ENCODE measurements at regions not wholly inside any gene's neighbourhood (a gene's known extent, or its start where the extent isn't known, plus 50 kb on each side); places are given as distances from the start of the nearest gene placed in this dataset.

GRCh38 chr4:162457071-162457865 lies 293.5 kb upstream of the FSTL5 start:
- no peak for DNase-seq

DNA sequence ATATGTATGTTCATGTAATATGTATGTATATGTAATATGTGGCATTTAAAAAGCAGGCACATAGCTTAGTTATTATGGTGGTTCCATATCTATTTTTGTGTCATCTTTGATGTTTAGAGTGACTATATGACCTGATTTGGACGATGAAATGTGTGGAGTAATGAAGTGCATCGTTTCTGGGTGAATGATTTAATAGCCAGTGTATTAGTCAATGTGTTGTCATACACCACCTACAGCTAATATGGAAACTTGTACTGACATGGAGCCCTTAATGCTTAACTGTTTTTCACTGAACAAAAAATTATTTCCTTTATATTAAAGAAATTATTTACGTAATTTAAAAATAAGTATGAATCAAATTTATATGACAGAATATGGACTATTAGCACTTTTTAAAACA lies 292.3 kb upstream of the FSTL5 start:
- DNase-seq = no peak

- no peak for DNase-seq
These were observed 286.8 kb upstream of the FSTL5 start for GRCh38 chr4:162450531-162451035.

GRCh38 chr4:162443510-162443909 lies 279.7 kb upstream of the FSTL5 start:
- DNase-seq = no peak

DNA sequence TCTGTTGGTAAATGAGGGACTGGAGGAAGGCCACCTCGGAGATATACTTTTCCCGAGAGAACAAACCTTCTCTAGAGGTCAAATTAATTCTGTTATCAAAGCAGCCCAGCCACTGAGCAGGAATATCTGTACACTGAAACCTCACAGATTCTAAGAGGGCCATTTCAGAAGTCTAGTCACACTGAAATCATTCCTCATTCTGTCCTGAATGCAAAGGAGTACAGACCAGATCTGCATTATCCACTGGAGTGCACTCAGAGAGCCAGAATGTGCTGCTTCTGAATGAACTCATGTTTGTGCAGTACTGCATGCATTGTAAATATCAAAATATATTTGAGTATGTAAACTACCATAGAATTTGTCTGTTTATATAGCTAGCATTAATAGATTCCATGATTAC lies 278.3 kb upstream of the FSTL5 start:
- DNase-seq = no peak

- DNase-seq = no peak
These were observed 258.5 kb upstream of the FSTL5 start for GRCh38 chr4:162422312-162422711.

GRCh38 chr4:162410854-162411253 lies 247.1 kb upstream of the FSTL5 start:
- DNase-seq = no peak

GRCh38 chr4:162409048-162409447 lies 245.2 kb upstream of the FSTL5 start:
- no peak for DNase-seq

DNA sequence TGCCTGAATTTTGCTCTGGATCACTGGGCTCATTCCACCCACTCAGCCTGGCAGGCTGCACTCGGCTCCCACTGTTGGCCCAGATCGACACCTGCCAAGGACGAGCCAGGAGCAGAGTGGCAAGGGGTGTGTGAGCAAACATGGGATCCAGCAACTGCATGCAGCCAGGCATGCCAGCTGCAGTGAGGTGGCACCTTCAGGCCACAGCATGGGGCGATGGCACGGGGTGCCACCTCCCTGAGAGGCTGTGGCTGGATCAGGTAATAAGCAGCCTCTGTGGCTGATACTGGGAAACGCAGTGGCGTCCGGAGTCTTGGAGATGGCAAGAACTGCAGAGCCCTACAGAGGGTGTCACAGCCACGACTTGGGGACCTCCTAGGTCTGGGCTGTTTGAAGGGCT lies 244.5 kb upstream of the FSTL5 start:
- DNase-seq = no peak

DNA sequence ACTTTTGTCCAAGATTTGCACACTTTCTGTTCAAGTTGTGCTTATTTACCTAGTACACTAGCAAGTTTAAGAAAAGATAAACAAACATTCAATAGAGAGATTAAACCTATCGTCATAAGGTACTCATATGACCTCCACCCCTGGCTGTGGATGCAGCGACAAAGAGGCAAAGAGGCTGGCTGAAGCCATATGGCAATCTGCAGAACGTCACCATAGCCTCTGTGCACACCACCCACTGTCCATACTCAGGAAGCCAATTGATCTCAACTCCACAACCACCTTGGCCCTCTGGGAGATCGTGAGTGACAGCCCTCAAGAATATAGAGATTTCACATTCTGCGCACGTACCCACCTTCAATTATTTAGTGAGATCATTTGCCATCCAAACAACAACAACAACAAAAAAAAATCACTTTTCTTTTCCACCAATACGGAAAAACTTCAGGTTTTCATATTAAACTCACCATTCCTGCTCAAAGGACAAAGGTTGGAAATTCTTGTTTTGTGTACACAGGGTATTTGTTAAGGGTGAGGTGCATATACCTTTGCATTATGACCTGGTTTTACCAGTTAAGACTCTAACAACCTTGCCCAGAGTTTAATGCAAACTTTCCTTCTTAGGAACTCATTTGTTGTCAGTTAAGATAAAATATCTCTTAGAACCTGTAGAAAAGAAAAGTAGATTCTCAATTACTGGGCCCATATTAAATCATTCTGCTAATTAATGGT lies 243.0 kb upstream of the FSTL5 start:
- no peak for DNase-seq

- no peak for DNase-seq
These were observed 240.1 kb upstream of the FSTL5 start for GRCh38 chr4:162403932-162404331.

GRCh38 chr4:162403419-162403818 lies 239.6 kb upstream of the FSTL5 start:
- DNase-seq = no peak

- DNase-seq = no peak
These were observed 237.2 kb upstream of the FSTL5 start for GRCh38 chr4:162401021-162401420.

DNA sequence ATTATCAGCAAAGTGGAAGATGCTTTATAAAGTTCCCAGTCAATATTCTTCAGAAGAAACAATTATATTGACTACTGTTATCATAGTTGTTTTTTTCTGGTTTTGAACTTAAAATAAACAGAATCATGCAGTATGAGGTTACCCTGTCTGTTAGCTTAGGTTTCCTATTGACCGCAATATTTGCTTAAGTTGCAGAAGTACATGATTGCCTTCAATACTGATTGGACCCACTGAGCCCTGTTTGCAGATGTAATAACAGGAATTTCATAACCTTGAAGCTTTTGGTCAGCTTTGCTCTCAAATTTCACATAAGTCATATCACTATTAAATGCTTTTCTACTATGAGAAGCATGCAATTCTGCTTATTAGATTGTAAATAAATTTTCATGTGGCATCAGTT lies 229.1 kb upstream of the FSTL5 start:
- DNase-seq = no peak

DNA sequence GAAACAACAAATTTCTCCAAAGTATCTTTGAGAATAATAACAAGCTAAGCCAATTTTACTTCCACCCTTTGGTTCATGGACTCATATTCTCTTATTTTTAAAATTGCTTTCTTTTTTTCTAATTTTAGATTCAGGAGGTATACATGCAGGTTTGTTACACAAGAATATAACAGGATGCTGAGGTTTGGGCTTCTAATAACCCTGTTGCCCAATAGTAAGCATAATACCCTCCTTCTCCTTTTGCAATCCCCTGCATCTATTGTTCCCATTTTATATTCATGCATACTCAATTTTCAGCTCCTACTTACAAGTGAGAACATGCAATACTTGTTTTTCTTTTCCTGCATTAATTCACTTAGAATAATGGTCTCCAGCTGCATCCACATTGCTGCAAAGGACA lies 202.3 kb upstream of the FSTL5 start:
- DNase-seq = no peak

DNA sequence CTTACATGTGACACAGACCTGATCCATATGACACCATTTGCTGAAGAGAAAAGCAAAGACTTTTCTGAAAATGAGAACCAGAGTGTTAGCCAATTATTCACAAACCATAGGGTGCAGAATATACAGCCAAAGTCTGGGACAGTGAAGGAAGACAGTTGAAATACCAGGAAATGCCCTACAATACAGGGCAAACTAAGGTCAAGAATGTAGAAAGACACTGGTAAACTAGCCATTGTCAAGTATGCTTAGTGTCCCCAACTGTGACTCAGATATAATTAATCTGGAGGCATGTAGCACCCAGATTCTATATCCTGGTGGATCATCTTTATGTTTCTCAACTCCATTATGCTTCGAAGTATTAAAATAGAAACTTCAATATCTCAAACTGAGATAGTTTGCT lies 200.9 kb upstream of the FSTL5 start:
- DNase-seq = no peak

DNA sequence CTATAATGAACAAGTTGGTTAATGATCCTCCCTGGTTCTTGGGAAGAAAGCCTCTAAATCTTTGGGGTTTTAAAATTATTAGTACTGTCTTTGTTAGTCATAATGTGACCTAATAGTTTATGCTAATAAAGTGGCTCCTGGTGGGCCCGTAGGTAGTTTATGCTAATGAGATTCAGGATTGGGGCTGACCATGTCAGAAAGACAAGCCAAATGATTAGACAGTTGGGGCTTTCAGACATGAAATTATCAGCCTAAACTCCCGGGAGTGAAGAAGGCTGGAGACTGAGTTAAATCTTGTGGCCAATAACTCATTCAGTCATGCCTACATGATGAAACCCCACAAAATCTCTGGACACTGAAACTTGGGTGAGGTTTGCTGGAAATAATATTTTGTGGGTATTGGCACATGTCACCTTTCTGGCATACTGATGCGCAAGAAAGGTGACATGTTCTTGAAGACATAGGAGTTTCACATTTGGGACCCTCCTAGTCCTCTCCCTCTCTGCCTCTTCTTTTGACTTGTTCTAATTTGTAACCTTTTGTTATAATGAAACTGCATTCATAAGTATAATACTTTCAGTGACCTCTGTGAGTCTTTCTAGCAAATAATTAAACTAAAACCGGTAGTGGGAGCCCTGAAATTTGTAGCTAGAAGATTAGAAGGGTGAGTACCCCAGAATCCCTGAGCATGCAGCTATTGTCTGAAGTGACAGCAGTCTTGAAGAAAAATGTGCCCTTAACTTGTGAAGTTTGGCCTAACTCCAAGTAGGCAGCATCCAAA lies 196.8 kb upstream of the FSTL5 start:
- no peak for DNase-seq

GRCh38 chr4:162356181-162356580 lies 192.4 kb upstream of the FSTL5 start:
- DNase-seq = no peak

GRCh38 chr4:162352580-162353107 lies 188.8 kb upstream of the FSTL5 start:
- DNase-seq = no peak

GRCh38 chr4:162350331-162350730 lies 186.5 kb upstream of the FSTL5 start:
- DNase-seq = no peak

GRCh38 chr4:162349395-162349794 lies 185.6 kb upstream of the FSTL5 start:
- no peak for DNase-seq

GRCh38 chr4:162347842-162348213 lies 184.0 kb upstream of the FSTL5 start:
- DNase-seq = no peak

DNA sequence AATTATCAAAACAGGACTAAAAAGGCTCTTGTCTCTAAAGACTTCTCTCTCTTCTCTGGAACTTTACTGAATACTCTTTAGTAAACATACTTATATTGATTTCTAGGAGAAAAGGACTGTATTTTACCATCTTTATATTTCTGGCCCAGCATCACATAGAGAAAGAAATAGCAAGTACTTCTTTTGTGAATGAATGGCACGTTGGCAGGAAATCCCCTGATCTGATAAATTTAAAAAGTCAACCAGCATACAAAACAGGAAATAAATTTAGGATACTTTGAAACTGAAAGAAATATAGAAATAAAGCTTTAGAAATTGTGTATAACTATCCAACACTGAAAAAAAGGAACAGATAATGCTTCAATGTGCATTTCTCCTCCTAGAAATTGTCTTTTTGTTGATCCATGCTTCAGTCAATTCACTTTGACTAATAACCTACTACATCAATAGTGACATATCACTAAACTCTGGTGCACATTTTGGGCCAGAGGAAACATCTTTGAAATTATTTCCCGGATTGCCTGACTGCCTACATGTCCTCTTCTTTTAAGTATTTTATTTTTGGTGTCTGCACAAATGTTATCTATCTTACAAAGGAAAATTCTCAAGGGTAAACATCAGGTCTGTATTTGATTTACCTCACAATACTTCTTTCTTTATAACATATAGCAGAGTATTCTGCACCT lies 183.5 kb upstream of the FSTL5 start:
- no peak for DNase-seq
